Esophagus muscularis mucosa (tissue), 4 donors: ENCODE measurements at regions not wholly inside any gene's neighbourhood (a gene's known extent, or its start where the extent isn't known, plus 50 kb on each side); places are given as distances from the start of the nearest gene placed in this dataset.

ENCODE experiments used
- DNase-seq: peaks from one replicate; pipeline ENCODE4 v3.0.0-alpha.2; 2017; ENCODE audit errors: extremely low spot score
- H3K27ac ChIP-seq, 4 donors: fragments of 200-600 bp; sonication (generic); replicated peaks in 1 of 4; 1 replicate in 3 of 4; 2 replicates in 1 of 4; pipeline ENCODE4 v1.5.1; 2016 to 2019; ENCODE audit warnings: mild to moderate bottlenecking in 1 of 4
- H3K27me3 ChIP-seq, 4 donors: fragments of 200-600 bp; sonication (generic); one replicate each; pipeline versions ENCODE4 v1.5.1 to v1.6.0; 2016 to 2019
- H3K36me3 ChIP-seq, 4 donors: fragments of 200-600 bp; sonication (generic); one replicate each; pipeline ENCODE4 v1.5.1; 2016 to 2019
- H3K4me1 ChIP-seq, 4 donors: fragments of 200-600 bp; sonication (generic); one replicate each; pipeline ENCODE4 v1.5.1; 2016 to 2019
- H3K4me3 ChIP-seq, 4 donors: fragments of 200-600 bp; sonication (generic); 1 replicate in 2 of 4; 2 replicates in 2 of 4; pipeline ENCODE4 v1.5.1; 2016 to 2019; ENCODE audit warnings: mild to moderate bottlenecking in 4 of 4, moderate library complexity in 1 of 4
- H3K9me3 ChIP-seq, 4 donors: fragments of 200-600 bp; sonication (generic); 1 replicate in 3 of 4; 2 replicates in 1 of 4; pipeline ENCODE4 v1.5.1; 2016 to 2019
- CTCF ChIP-seq, 3 experiments: fragments of 200-600 bp in 2 of 3; fragments of 450-650 bp in 1 of 3; sonication (generic) in 2 of 3; IDR thresholded peaks; one replicate each; pipeline ENCODE4 v1.5.1; 2017 to 2019; ENCODE audit warnings: antibody characterized with exemption in 3 of 3, mild to moderate bottlenecking in 2 of 3, moderate library complexity in 1 of 3
- EP300 ChIP-seq: sonication (generic); formaldehyde crosslinking; IDR thresholded peaks from one replicate; pipeline ENCODE4 v1.6.1; 2017; ENCODE audit warnings: antibody characterized with exemption
- POLR2A ChIP-seq: fragments of 450-650 bp; IDR thresholded peaks from one replicate; pipeline ENCODE4 v1.6.1; 2017; ENCODE audit warnings: antibody characterized with exemption, moderate library complexity, mild to moderate bottlenecking, low read depth
- POLR2AphosphoS5 ChIP-seq, 2 donors: sonication (generic); formaldehyde crosslinking; IDR thresholded peaks; one replicate each; pipeline ENCODE4 v1.6.1; 2017; ENCODE audit warnings: antibody characterized with exemption in 2 of 2
- WGBS: methylation state at CpG from one replicate; pipeline ENCODE4 v1.1.5; 2018; 5-methylcytosine and 5-hydroxymethylcytosine counted together
- intact Hi-C: fragments of 100-400 bp; cut with DNase I; formaldehyde crosslinking; loops from one replicate; pipeline ENCODE4 v1.15.1; 2023

GRCh38 chr3:7876741-7877297 lies 624.8 kb upstream of the LMCD1 start:
- Histone ChIP-seq H3K27me3 (no peaks in the 10 kb centered on the region), H3K4me1 (peaks cover 0 to 10% (median 3%) of the 10 kb centered on the region in 4 donors), H3K9me3 (no peaks in the 10 kb centered on the region), H3K27ac (no peak overlapping the region), H3K4me3 (no peak overlapping the region), H3K36me3 (no peaks in the 10 kb centered on the region)
- WGBS: 47% methylated on average over 3 of the region's 3 CpGs
- no peak for TF ChIP-seq POLR2AphosphoS5 (IDR thresholded peaks at IDR 0.05)
- no peak for TF ChIP-seq EP300
- TF ChIP-seq POLR2A: no peak
- TF ChIP-seq CTCF (IDR thresholded peaks at IDR 0.05): no peak
- DNase-seq: no peak
- intact Hi-C loops: no loop called here

GRCh38 chr3:7877312-7877711 lies 624.3 kb upstream of the LMCD1 start:
- TF ChIP-seq POLR2AphosphoS5 (IDR thresholded peaks at IDR 0.05) (no peak), EP300 (no peak), POLR2A (no peak), CTCF (IDR thresholded peaks at IDR 0.05) (no peak)
- no peak overlapping the region for H3K4me3 ChIP-seq
- intact Hi-C loops: no loop called here
- 81% methylated on average over 5 of the region's 5 CpGs for WGBS
- H3K36me3 ChIP-seq: no peaks in the 10 kb centered on the region
- H3K27ac ChIP-seq: no peak overlapping the region
- no peaks in the 10 kb centered on the region for H3K9me3 ChIP-seq
- no peak for DNase-seq
- H3K4me1 ChIP-seq: peaks cover 0 to 10% (median 3%) of the 10 kb centered on the region in 4 donors
- no peaks in the 10 kb centered on the region for H3K27me3 ChIP-seq

GRCh38 chr3:7879572-7879971 lies 622.1 kb upstream of the LMCD1 start:
- H3K36me3 ChIP-seq: no peaks in the 10 kb centered on the region
- intact Hi-C loops: no loop called here
- H3K27me3 ChIP-seq: no peaks in the 10 kb centered on the region
- no peak for TF ChIP-seq POLR2A
- no peak for TF ChIP-seq POLR2AphosphoS5 (IDR thresholded peaks at IDR 0.05)
- TF ChIP-seq EP300: no peak
- no peak for TF ChIP-seq CTCF (IDR thresholded peaks at IDR 0.05)
- H3K4me1 ChIP-seq: peaks cover 0 to 10% (median 3%) of the 10 kb centered on the region in 4 donors
- no peak overlapping the region for H3K27ac ChIP-seq
- DNase-seq: no peak
- H3K9me3 ChIP-seq: no peaks in the 10 kb centered on the region
- WGBS: 77% methylated on average over 1 of the region's 1 CpG
- H3K4me3 ChIP-seq: no peak overlapping the region

- Histone ChIP-seq H3K27ac (no peak overlapping the region), H3K9me3 (peaks cover 0 to 11% (median 4%) of the 10 kb centered on the region in 4 donors), H3K36me3 (no peaks in the 10 kb centered on the region), H3K27me3 (no peaks in the 10 kb centered on the region), H3K4me3 (no peak overlapping the region), H3K4me1 (no peaks in the 10 kb centered on the region)
- 97% methylated on average over 2 of the region's 2 CpGs for WGBS
- no peak for DNase-seq
- TF ChIP-seq POLR2AphosphoS5 (IDR thresholded peaks at IDR 0.05): no peak
- TF ChIP-seq CTCF (IDR thresholded peaks at IDR 0.05): no peak
- TF ChIP-seq POLR2A: no peak
- no peak for TF ChIP-seq EP300
- intact Hi-C loops: no loop called here
These were observed 619.7 kb upstream of the LMCD1 start for GRCh38 chr3:7881946-7882345.

GRCh38 chr3:7897655-7898054 lies 604.0 kb upstream of the LMCD1 start:
- TF ChIP-seq CTCF (IDR thresholded peaks at IDR 0.05) (no peak), POLR2A (no peak), EP300 (no peak), POLR2AphosphoS5 (IDR thresholded peaks at IDR 0.05) (no peak)
- 89% methylated on average over 5 of the region's 5 CpGs for WGBS
- intact Hi-C loops: no loop called here

More at GRCh38 chr3:7897655-7898054, 604.0 kb upstream of the LMCD1 start:
- Histone ChIP-seq H3K4me1 (no peaks in the 10 kb centered on the region), H3K27me3 (no peaks in the 10 kb centered on the region), H3K27ac (no peak overlapping the region), H3K4me3 (no peak overlapping the region), H3K36me3 (no peaks in the 10 kb centered on the region), H3K9me3 (no peaks in the 10 kb centered on the region)
- DNase-seq: no peak
